ENCODE measurements at regions not wholly inside any gene's neighbourhood (a gene's known extent, or its start where the extent isn't known, plus 50 kb on each side); places are given as distances from the start of the nearest gene placed in this dataset.
"Not testable (repeated sequence)": the region's sequence is repeated elsewhere in the genome, so short reads cannot be mapped to it uniquely, and the experiment has no call there.

DNA sequence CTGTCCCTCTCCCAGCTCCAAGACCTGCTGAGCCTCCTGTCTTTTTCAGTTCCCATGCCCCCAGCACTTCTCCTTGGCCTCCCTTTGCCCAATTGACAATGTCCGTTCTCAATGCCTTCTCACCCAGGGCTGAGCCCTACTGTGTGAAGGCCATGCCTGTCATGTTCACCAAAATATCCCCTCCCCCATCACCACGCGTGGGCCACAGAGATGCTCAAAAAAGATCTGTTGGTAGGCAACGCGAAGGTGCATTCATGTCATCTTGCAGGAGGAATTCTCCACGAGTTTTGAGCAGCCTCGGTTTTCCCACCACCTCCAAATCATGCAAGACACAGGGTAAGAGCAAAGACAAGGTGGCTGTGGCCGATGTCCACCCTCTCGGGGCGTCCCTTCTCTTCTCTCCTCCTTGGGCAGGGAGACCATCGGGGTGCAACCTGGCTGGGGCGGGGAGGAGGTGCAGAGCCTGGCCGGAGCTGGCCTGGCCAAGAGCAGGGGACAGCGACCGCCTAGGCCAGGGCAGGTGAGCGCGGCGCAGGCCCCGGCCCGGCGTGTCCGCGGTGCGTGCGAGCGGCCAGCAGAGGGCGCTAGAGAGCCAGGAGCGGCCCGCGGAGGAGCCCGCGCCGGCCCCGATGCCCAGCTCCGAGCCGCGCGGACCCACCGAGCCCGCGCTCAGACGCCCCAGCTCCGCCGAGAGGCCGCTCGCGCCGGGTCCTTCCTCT, 56.3 kb upstream of the KRTAP5-11 start:
- peak in 1 of 2 donors; percentile 5 for DNase-seq

DNA sequence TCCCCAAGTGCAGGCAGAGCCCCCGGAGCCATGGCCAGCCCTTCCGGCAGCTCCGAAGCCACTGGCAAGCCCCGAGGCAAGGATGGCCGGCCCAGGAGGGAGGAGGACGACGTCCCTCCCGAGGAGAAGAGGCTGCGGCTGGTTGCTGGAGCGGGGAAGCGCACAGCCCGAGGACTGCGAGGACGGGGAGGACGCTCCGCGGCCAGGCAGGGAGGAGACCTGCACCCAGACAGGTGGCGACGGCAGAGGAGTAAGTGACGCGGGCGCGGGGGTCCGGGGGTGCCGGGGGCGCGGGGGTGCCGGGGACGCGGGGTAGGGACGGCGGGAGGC, 56.8 kb upstream of the KRTAP5-11 start:
- not testable (repeated sequence) for DNase-seq

DNA sequence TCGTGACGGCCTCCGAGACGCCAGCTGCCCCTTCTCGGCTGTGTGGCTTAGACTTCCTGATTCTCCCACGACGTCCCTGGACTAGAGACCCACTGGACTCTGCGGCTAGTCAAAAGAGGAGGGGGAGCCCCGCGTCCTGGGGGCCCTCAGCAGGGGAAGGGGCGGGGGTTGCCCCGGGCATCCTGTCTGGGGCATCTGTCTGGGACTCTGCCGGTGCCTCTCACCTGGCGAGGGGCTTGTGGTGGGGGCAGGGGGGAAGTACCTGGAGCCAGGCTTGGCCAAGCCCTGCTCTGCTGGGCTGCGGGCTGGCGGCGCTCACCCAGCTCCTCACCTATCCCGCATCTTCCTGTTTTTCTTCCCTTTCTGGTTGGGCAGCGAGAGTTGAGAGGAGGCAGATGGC, 57.2 kb upstream of the KRTAP5-11 start:
- DNase-seq: not testable (repeated sequence)

DNA sequence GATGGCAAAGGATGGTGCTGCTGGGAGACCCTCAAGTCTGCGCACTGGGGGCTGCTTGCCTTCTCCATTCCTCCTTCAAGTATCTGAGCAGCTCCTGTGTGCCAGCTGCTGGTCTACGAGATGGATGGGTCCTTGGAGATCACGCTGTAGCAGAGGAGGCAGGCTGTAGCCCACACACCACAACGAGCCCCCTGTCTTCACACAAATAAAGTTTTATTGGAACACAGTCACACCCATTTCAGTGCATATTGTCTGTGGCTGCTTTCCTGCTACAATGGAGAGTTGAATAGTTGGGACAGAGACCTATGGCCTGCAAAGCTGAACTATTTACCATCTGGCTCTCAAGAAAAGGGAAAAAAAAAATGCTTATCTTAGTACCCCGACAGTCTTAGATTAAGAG, 64.4 kb upstream of the KRTAP5-11 start:
- not testable (repeated sequence) for DNase-seq

DNA sequence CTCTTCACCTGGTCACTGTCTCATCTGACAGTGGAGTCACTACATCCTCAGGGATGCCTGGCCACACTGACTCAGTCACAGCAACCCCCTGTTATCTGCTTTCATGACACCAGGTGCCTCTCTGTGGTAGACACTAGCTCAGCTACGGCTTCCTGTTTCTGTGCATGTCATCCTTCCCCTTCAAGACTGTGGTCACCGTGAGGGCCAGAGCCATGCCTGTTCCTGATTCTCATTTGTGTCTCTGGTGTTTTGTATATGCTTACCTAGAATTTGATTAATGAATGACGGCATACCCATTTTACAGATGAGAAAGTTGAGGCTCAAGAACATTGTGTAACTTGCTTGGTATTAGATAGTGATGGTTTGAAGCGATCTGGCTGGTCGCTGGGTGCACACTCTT, 70.3 kb upstream of the KRTAP5-11 start:
- not testable (repeated sequence) for DNase-seq

DNA sequence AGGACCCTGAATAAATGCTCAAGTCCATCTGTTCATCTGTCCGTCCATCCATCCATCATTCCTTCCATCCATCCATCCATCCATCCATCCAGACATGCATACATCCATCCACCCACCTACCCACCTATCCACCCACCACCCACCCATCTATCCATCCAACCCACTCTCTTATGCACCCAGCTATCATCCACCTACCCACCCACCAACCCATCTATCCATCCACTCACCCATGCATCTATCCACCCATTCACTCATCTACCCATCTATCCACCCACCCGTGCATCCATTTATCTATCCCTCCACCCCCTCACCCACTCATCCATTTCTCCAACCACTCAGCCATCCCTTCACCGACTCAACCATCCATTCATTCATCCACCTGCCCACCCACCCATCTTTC, 71.7 kb upstream of the KRTAP5-11 start:
- DNase-seq: not testable (repeated sequence)

DNA sequence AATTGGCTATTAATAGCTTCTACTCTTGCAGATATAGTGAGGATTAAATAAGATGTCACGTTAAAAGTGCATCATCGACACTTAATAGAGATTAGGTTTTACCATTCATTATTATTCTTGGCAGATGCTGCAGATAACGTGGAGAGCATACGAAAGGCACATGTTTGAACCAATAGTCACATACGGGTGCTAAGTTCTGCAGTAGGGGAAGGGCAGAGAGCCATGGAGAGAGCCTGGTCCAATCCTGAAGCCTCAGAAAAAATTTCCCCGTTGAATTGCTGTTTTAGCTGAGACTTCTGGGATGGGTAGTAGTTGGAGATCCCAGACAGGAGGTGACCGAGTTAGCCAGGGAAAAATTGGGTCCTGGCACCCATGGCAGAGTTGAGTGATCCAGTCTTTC, 72.4 kb upstream of the KRTAP5-11 start:
- not testable (repeated sequence) for DNase-seq

DNA sequence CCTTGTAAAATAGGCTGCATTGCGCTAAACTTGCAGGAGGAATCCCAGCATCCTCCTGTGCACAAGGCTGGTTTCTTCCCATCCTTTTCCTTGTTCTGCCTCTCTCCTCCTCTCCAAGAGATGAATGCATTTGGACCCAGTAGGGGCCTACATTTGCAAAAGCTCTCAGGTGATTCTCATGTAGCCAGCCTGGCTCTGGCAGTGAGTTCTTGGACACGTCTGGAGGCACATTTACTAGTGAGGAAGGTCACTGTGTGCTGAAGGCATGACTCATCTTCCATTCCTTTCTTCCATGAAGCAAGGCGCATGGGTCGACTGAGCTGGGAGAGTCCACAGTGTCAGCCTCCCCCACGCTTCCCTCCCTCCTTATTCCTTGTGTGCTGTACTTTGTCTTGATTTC, 73.8 kb upstream of the KRTAP5-11 start:
- DNase-seq: not testable (repeated sequence)

DNA sequence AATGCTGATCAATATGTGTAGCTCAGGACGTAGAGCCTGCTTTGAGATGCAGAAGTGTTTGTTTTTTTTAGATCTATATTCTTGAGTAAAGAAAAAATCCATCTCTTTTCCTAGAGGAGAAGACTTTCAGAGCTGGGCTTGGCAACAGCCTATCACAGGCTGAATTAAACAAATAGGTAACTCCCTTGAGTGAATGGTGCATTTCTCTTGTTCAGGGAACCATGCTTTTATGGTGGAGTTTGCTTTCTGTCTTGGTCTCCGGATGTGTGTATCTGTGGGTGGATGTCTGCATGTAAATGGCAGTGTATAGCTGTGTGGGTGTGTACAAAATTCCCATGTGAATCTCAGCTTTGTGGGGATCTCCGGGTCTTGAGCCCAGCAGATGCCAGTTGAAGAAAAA, 82.3 kb upstream of the KRTAP5-11 start:
- not testable (repeated sequence) for DNase-seq

DNA sequence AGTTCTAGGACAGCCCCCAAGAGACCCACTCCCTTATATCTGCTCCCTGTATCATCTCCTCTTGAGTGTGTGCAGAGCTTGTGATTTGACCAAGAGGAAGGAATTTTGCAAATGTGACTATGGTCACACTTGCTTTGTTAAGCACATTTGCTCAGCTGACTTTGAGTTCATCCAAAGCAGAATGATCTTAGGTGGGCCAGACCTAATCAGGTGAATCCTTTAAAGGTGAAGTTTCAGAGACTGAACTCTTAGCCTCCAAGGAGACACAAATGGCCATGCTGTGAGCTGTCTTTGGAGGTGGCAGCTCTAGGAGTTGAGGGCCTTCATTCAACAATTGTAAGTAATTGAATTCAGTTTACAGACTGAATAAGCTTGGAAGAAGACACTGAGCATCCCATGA, 115.4 kb upstream of the KRTAP5-11 start:
- not testable (repeated sequence) for DNase-seq

DNA sequence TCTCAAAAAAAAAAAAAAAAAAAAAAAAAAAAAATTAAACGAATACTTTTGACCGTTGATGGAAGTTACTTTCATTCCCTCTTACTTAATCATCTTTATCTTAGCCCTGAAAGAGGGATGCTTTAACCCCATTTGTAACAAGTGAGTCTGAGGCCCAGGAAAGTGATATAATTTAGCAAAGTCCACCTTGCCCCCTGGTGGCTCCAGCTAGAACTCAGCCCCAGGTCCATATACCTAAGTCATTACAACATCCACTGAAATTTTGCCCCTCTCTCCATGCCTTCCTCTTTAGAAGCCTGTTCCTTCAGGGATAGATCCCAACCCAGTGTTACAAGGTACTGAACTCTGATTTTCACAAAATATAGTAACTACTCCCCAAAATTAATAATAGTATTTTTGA, 116.3 kb upstream of the KRTAP5-11 start:
- not testable (repeated sequence) for DNase-seq

DNA sequence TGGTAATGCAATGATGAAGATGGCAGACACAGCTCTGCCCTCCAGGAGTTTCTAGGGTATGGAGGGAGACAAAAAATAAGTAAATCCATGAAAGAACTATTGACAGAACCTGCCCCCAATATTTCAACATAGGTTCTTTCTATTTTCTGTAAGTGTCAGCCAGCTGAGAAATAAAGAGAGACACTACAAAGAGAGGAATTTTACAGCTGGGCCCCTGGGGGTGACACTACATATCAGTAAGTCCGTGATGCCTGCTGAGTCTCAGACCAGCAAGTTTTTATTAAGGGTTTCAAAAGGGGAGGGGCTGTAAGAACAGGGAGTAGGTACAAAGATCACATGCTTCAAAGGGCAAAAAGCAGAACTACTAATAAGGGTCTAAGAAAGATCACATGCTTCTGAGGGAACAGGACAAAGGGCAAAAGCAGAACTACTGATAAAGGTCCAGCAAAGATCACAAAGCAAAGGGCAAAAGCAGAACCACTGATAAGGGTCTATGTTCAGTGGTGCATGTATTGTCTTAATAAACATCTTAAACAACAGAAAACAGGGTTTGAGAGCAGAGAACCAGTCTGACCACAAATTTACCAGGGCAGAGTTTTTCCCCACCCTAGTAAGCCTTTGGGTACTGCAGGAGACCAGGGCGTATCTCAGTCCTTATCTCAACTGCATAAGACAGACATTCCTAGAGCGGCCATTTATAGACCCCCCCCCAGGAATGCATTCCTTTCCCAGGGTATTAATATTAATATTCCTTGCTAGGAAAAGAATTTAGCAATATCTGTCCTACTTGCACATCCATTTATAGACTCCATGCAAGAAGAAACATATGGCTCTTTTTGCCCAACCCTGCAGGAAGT, 119.0 kb upstream of the KRTAP5-11 start:
- DNase-seq: not testable (repeated sequence)

DNA sequence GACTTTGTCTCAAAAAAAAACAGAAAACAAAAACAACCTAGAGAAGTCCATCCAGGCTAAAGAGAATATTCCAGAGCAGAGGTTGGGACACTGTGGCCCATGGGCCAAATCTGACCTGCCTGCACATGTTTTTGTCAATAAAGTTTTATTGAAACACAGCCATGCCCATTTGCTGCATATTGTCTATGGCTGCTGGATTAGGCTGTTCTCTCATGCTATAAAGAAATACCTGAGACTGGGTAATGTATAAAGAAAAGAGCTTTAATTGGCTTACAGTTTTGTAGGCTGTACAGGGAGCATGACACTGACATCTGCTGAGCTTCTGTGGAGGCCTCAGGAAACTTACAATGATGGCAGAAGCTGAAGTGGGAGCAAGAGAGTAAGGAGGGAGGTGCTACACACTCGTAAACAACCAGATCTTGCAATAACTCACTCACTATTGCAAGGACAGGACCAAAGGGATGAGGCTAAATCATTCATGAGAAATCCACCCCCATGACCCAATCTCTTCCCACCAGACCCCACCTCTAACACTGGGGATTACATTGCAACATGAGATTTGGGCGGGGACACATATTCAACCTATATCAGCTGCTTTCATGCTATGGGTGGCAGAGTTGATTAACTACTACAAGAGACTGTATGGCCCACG, 122.5 kb upstream of the KRTAP5-11 start:
- not testable (repeated sequence) for DNase-seq

DNA sequence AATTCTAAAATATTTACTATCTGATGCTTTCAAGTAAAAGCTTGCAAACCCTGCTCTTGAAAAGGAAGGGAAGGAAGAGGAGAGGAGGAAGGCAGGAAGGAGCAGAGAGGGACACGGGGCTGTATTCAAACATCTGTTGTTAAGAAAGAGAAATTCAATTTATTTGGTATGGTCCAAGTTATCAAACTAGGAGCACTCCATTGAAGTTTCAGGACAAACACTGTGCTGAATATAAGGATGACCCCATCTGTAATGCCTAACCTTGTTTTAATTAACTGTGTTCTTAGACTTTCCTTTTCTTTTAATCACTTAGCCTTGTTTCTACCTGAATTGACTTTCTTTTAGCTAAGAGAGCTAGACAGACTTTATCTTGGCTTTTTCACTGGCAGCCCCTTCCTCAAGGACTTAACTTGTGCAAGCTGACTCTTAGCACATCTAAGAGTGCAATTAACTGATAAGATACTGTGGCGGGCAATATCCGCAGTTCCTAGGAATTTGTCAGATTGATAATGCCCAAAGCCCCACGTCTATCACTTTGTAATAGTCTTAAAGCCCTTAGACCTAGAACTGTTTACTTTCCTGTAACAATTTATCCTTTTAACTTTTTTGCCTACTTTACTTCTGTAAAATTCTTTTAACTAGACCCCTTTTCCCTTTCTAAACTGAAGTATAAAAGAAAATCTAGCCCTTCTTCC, 123.2 kb upstream of the KRTAP5-11 start:
- not testable (repeated sequence) for DNase-seq

DNA sequence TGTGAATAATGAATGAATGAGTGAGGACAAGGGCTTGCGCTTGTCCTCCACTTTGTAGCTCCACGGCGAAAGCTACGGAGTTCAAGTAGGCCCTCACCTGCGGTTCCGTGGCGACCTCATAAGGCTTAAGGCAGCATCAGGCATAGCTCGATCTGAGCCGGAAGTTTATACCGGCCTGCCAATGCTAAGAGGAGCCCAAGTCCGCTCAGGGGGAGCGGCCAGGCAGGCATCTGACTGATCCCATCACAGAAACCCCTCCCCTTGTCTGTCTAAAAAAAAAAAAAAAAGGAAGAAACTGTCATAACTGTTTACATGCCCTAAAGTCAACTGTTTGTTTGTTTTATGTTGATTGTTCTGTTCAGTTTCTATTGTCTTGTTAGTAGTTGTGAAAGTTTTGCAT, 124.4 kb upstream of the KRTAP5-11 start:
- not testable (repeated sequence) for DNase-seq

DNA sequence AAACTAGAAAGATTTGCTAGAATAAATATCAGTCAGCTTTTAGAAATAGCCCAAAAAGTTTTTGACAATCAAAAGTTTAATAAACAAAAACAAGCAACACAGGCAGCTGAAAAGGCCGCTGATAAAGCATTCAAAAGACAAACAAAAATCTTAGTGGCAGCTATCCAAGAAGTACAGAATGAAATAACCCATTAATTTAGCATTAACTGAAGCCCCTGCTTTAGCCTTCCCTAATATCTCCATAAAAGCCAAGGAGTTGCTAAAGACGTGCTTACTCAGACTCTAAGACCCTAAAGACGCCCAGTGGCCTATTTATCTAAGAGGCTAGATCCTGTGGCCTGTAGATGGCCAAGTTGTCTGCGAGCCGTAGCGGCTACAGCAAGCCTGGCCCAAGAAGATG, 123.5 kb upstream of the DEFB108B start:
- not testable (repeated sequence) for DNase-seq

DNA sequence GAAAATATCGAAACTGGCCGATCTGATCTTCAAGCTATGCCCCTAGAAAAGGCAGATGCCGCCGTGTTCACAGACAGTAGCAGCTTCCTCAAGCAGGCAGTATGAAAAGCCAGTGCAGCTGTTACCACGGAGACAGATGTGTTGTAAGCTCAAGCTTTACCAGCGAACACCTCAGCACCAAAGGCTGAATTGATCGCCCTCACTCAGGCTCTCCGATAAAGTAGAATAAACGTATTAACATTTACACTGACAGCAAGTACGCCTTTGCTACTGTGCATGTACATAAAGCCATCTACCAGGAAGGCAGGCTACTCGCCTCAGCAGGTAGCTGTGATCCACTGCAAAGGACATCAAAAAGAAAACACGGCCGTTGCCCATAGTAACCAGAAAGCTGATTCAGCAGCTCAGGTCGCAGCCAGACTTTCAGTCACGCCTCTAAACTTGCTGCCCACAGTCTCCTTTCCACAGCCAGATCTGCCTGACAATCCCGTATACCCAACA, 122.8 kb upstream of the DEFB108B start:
- DNase-seq: not testable (repeated sequence)

DNA sequence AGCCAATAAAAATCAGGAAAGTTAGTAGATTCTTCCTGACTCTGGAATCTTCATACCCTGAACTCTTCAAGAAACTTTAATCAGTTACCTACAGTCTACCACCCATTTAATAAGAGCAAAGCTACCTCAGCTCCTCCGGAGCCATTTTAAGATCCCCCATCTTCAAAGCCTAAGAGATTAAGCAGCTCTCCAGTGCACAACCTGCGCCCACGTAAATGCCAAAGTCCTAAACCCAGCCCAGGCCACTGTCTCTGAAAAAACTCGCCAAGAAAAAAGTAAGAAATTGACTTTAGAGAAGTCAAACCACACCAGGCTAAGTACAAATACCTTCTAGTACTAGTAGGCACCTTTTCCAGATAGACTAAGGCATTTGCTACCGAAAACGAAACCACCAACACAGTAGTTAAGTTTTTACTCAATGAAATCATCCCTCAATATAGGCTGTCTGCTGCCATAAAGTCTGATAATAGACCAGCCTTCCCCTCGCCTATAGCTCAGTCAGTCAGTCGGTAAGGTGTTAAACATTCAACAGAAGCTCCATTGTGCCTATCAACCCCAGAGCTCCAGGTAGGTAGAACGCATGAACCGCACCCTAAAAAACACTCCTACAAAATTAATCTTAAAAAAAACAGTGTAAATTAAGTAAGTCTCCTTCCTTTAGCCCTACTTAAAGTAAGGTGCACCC, 122.2 kb upstream of the DEFB108B start:
- DNase-seq: not testable (repeated sequence)

DNA sequence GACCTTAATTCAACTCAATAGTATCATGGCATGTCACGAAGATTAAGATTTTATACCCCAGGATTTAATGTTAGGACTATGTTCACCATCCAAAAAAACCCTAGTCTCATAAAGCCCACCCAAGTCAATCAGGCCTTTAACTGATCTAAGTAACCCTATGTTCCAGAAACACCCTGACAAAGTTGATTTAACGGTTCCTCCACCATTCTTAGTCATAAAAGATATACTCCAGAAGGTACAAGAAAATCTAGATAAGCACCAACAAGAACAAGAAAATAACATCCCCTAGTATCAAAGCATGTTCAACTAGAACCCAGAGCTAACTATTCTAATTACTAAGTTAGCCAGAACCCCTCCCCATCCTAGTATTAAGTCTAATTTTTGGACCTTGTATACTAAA, 120.7 kb upstream of the DEFB108B start:
- DNase-seq: not testable (repeated sequence)

DNA sequence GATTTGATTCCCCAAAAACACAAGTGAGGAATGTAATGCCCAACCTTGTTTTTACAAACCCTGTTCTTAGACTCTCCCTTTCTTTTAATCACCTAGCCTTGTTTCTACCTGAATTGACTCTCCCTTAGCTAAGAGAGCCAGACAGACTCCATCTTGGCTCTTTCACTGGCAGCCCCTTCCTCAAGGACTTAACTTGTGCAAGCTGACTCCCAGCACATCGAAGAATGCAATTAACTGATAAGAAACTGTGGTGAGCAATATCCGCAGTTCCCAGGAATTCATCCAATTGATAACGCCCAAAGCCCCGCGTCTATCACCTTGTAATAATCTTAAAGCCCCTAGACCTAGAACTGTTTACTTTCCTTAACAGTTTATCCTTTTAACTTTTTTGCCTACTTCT, 120.2 kb upstream of the DEFB108B start:
- not testable (repeated sequence) for DNase-seq

DNA sequence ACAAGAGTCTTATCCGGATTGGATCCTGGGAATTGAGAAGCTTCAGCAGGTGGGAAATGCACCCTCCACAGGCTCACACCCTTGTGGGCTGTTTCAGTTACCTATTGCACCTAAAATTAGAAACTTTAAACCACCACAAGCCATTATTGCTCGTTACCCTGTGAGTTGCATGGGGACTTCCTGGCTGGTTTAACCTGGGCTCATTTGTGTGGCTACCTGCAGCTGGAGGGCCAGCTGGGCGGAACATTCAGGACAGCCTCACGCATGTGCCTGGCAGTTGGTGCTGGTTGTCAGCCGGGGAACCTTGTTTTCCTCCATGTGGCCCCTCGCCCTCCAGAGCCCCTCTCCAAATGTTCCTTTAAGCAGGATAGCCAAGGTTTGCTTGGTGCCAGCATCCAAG, 118.5 kb upstream of the DEFB108B start:
- not testable (repeated sequence) for DNase-seq

DNA sequence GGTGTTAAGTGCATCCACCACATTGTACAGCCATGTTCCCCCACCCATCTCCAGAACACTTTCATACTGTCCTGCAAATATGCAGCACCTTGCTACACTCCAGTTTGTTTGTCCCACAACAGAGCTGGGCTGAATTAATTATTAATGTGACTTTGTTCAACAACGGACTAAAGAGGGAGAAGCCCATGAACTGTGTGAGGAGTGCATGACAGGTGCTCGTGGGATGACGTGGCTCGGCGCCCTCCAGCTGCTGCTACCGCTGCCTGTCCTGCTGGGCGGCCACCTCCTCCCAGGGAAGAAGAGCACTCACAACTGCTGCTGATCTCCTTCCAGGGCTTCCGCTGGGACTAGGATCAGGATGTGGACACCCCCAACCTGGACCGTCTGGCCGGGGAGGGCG, 111.2 kb upstream of the DEFB108B start:
- not testable (repeated sequence) for DNase-seq

Data from hippocampal formation (tissue), 2 donors.